GM18499 (cell line): ENCODE measurements at regions not wholly inside any gene's neighbourhood (a gene's known extent, or its start where the extent isn't known, plus 50 kb on each side); places are given as distances from the start of the nearest gene placed in this dataset.
"Not testable (repeated sequence)": the region's sequence is repeated elsewhere in the genome, so short reads cannot be mapped to it uniquely, and the experiment has no call there.

Experiments
- ATAC-seq: cut with Tn5 transposase; IDR thresholded peaks from one replicate; pipeline ENCODE4 v1.9.1; 2021; ENCODE audit warnings: moderate number of reproducible peaks; ENCODE audit not compliant: insufficient read depth, unreplicated experiment

- not testable (repeated sequence) for ATAC-seq
These were observed 357.3 kb upstream of the WSB1 start for GRCh38 chr17:26936645-26937044.

GRCh38 chr17:26937750-26938322 lies 356.1 kb upstream of the WSB1 start:
- not testable (repeated sequence) for ATAC-seq

DNA sequence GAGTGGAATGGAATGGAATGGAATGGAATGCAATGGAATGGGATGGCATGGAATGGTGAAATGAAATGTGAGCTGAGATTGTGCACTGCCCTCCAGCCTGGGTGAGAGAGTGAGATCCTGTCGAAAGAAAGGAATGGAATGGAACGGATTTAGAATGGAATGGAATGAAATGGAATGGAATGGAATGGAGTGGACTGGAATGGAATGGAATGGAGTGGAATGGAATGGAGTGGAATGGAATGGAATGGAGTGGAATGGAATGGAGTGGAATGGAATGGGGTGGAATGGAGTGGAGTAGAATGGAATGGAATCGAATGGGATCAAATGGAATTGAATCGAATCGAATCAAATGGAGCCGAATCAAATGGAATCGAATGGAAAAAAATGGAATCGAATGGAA lies 354.2 kb upstream of the WSB1 start:
- ATAC-seq: not testable (repeated sequence)

GRCh38 chr17:26940587-26940986 lies 353.3 kb upstream of the WSB1 start:
- not testable (repeated sequence) for ATAC-seq

GRCh38 chr17:26962255-26963162 lies 331.4 kb upstream of the WSB1 start:
- no peak for ATAC-seq

DNA sequence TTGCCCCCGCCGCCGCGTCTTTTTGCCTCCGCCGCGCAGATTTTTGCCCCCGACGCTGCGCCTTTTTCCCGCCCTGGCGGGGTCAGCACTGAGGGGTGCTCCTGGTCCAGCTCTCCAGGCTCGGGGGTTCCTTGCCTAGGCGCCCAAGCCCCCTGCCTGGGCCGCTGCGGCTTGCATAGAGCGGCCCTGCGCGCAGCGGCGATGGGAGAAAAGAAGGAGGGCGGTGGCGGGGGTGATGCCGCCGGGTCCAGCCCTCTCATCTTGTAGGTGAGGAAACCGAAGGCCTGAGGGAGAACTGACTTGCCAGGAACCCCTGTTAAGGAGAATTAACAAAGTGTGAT lies 330.8 kb upstream of the WSB1 start:
- ATAC-seq: no peak

DNA sequence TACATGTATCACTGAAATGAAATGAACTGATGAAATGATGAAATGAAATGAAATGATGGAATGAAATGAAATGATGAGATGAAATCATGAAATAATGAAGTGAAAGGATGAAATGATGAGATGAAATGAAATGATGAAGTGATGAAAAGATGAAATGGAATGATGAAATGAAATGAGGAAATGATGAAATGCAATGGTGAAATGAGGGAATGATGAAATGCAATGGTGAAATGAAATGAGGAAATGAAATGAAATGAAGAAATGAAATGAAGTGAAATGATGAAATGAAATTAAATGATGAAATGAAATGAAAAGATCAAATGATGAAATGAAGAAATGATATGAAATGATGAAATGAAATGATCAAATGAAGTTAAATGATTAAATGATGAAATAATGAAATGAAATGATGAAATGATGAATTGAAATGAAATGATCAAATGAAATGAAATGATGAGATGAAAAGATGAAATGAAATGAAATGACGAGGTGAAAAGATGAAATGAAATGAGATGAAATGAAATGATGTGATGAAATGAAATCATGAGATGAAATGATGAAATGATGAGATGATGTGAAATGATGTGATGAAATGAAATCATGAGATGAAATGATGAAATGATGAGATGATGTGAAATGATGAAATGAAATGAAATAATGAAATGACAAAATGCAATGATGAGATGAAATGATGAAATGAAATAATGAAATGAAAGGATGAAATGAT lies 327.9 kb upstream of the WSB1 start:
- not testable (repeated sequence) for ATAC-seq

- ATAC-seq: not testable (repeated sequence)
These were observed 327.2 kb upstream of the WSB1 start for GRCh38 chr17:26966625-26967179.

DNA sequence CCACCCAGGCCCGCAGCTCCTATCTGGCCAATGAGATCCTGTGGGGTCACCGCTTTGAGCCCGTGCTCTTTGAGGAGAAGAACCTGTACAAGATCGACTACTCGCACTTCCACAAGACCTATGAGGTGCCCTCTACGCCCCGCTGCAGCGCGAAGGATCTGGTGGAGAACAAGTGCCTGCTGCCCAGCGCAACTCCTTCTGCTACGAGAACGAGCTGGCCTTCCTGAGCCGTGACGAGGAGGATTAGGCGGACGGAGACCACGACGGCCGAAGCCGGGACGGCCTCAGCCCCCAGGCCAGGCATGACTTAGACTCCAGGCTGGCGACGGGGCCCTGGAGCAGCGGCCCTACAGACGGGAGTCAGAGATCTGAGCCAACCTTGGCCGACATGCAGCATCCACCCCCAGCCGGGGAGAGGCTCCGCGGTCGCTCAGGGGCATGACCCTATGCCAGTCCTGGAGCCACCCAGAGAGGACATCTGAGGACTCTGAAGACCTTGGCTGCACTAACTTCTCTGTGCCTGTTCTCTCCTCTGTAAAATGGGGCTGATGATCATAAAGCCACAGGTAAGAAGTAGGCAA lies 312.0 kb upstream of the WSB1 start:
- not testable (repeated sequence) for ATAC-seq

DNA sequence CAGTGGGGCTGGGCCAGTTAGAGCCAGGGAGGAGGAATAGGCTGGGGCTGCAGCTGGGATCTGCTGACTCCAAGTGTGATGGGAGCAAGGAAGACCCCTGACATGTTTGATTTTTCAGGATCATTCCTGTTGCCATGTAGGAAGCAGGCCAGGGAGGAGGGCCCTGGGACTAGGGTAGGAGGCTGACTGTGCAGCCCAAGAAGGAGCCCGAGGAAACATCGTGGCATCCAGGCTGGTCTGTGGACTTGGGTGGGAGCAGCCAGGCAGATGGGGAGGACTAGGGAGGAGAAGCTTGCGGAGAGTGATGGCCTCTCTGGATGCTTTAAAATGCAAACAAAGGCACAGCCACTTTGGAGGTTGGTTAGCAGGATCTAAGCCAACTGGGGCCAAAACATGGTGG lies 311.4 kb upstream of the WSB1 start:
- not testable (repeated sequence) for ATAC-seq

DNA sequence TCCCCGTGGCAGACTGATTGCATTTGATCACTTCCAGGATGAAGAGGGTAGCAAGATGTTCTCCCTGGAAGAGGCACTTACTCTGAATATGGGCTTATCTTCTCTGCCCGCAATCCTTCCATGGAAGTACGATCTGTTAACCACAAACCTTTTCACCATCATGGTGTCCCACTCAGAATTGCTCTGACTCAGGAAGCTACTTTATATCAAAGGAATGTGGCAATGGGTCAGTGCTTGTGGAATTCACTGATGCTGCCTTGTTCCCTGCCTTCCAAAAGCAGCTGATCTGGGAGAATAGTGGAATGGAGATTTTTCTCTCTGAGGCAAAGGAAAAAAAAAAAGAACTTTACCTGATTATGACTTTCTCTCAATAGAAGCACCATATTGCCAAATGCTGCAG lies 306.1 kb upstream of the WSB1 start:
- ATAC-seq: not testable (repeated sequence)

GRCh38 chr17:26994648-26995047 lies 299.3 kb upstream of the WSB1 start:
- not testable (repeated sequence) for ATAC-seq

- not testable (repeated sequence) for ATAC-seq
These were observed 297.6 kb upstream of the WSB1 start for GRCh38 chr17:26996146-26996916.

DNA sequence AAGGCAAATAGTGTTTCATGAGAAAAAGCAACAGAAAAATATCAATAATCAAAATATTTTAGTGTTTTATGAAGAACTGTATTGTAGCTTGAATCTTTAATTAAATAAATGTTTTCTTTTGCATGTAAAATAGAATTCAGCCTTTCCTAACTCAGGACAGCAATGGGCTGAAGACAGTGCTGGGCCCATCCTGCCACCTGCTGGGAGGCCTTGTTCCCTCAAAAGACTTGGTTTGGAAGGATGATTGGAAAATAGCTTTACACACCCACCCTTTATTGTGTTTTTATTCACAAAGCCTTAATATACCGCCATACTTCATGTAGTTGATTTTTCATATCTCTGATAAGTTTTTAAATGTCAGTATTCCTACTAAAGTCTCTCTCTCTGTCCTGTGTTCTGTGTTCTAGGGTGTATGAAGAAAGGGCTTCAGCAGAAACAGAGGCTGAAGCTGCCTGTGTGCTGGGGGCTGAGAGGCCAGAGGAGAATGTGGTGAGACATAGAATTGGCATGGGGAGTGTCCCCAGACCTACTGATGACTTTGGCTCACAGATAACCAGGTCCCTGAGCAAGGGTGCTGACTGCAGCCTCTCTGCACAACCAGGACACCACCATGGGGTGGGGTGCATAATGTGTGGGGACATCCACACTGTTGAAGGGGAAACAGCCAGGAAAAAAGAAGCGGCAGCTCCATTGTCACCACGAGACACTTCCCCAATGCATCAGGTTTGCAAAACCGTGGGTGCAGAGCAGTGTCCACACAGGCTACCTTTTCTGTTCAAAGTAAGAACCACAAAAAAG lies 286.0 kb upstream of the WSB1 start:
- not testable (repeated sequence) for ATAC-seq

DNA sequence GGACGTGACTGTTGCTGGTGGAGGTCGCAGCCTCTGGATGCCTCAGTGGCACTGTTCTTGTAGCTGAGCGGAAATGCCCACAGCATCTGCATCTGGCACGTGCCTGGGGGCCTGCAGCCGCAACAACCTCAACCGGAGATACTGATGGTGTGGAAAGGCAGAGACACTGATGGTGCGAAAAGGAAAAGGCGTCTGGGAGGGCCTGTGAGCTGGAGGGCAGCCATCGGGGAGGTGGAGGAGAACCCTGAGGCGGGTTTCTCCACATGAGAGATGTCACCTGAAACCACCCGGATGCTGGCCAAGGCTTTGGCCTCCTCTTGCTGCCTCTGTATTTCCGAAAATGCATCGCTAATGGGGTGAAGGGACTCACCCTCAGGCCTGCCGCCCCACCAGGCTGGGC lies 284.8 kb upstream of the WSB1 start:
- no peak for ATAC-seq

DNA sequence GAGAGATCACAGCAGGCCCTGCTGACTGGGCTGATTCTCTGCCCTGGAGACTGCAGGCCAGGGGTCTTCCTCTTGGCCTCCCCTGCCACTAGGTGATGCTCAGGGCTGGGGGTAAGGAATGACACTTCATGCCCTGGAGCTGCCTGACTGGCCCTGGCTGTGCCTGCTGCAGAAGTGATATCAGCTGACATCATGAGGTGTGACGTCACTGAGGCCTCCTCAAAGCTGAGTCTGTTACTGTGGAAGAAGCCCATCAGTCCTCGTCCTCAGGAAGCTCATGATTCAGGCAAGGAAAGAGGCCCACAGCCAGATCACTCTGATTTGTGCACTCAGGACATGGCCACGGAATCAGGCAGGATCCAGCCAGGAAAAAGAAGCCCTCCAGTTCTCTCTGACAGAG lies 283.8 kb upstream of the WSB1 start:
- ATAC-seq: not testable (repeated sequence)

- not testable (repeated sequence) for ATAC-seq
These were observed 263.4 kb upstream of the WSB1 start for GRCh38 chr17:27030552-27030951.

DNA sequence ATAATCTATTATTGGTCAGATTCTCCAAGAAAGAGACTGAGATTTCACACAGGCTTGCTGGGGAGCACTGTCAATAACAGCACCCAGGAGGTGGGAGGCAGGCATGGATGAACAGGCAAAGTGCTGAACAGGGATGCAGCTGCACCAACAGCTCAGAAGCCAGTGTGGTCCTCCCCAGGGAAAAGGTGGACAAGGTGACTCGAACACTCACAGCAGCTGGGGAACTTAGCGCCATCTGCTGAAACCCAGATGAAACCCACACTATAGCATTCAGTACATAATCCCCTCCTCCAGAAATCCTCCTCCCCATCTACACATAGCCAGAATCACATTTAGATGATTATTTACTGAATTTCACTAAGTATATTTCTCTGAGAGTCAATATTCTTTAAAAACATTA lies 255.2 kb upstream of the WSB1 start:
- no peak for ATAC-seq

DNA sequence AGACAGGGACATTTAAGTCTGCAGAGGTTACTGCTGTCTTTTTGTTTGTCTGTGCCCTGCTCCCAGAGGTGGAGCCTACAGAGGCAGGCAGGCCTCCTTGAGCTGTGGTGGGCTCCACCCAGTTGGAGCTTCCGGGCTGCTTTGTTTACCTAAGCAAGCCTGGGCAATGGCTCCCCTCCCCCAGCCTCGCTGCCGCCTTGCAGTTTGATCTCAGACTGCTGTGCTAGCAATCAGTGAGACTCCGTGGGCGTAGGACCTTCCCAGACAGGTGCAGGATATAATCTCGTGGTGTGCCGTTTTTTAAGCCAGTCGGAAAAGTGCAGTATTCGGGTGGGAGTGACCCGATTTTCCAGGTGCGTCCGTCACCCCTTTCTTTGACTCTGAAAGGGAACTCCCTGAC lies 248.9 kb upstream of the WSB1 start:
- ATAC-seq: not testable (repeated sequence)
